ENCODE measurements at regions not wholly inside any gene's neighbourhood (a gene's known extent, or its start where the extent isn't known, plus 50 kb on each side); places are given as distances from the start of the nearest gene placed in this dataset.
"Not testable (repeated sequence)": the region's sequence is repeated elsewhere in the genome, so short reads cannot be mapped to it uniquely, and the experiment has no call there.

DNA sequence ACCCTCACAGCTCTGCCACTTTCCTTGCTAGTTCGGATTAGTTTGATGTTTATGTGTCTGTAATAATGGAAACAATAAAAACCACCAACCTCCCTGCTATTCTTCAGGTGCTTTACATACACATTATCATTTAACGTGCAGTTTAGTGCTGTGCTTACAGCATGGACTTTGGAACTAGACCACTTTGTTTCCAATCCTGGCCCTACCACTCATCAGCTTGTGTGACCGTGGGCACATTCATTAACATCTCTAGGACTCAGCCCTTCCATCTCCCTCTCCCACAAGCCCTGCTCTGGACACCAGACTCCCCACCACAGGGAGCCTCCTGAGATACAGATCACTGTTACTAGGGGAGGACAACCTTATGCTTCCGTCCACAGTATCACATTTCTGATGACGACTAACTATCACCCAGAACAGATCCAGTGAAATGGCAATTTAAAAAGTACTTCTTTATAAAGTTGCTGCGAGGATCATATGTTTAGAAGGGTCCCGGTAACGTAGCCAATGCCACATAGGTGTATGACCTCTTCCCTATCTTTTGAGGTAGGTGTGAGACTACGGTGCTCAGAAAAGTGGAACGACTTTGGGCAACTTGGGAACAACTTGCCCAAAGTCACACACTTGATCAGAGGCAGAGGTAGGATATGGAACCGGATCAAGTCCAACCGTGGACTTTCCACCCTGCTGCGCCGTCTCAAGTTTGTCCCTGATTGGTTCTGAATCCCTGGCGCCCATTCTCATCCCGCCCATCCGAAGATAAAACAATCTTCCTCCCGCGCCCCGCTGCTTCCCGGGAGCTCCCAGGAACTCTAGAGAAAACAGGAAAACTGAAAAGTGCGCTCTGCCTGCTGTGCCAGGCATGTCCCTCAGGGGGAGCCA lies 132.4 kb upstream of the NIPBL start:
- peak overlapping the region; percentile 51 to 80 (median 61) for H3K9ac ChIP-seq (ENCODE audit: low read length in 3 of 3)
- H3K4me1 ChIP-seq (ENCODE audit: control insufficient read depth in 2 of 3, insufficient read depth in 2 of 3, low read depth in 1 of 3, low read length in 3 of 3) = peaks cover 3 to 12% (median 8%) of the 10 kb centered on the region in 3 donors
- H3K4me3 ChIP-seq (ENCODE audit: low read length in 3 of 3) = peak overlapping the region; percentile 73 to 89 (median 88)
- no peaks in the 10 kb centered on the region for H3K36me3 ChIP-seq (ENCODE audit: control insufficient read depth in 2 of 3, insufficient read depth in 3 of 3, low read length in 3 of 3)
- FAIRE-seq = no peak
- H3K27ac ChIP-seq (ENCODE audit: low read depth in 2 of 2, low read length in 2 of 2) = peak overlapping the region; percentile 85
- H3K9me3 ChIP-seq (ENCODE audit: control insufficient read depth in 2 of 3, insufficient read depth in 1 of 3, low read length in 3 of 3) = no peaks in the 10 kb centered on the region
- TF ChIP-seq, protein P1, sequence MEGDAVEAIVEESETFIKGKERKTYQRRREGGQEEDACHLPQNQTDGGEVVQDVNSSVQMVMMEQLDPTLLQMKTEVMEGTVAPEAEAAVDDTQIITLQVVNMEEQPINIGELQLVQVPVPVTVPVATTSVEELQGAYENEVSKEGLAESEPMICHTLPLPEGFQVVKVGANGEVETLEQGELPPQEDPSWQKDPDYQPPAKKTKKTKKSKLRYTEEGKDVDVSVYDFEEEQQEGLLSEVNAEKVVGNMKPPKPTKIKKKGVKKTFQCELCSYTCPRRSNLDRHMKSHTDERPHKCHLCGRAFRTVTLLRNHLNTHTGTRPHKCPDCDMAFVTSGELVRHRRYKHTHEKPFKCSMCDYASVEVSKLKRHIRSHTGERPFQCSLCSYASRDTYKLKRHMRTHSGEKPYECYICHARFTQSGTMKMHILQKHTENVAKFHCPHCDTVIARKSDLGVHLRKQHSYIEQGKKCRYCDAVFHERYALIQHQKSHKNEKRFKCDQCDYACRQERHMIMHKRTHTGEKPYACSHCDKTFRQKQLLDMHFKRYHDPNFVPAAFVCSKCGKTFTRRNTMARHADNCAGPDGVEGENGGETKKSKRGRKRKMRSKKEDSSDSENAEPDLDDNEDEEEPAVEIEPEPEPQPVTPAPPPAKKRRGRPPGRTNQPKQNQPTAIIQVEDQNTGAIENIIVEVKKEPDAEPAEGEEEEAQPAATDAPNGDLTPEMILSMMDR (IDR thresholded peaks at IDR 0.05; ENCODE audit: borderline replicate concordance, extremely low read depth, insufficient read depth) = peak; percentile 53
- no peaks in the 10 kb centered on the region for H3K27me3 ChIP-seq (ENCODE audit: control insufficient read depth, insufficient read depth, low read length)
- DNase-seq = peak in 4 of 5 donors; percentile 35 to 91 (median 74)
- intact Hi-C loops (cut with DNase I) = no loop called here

DNA sequence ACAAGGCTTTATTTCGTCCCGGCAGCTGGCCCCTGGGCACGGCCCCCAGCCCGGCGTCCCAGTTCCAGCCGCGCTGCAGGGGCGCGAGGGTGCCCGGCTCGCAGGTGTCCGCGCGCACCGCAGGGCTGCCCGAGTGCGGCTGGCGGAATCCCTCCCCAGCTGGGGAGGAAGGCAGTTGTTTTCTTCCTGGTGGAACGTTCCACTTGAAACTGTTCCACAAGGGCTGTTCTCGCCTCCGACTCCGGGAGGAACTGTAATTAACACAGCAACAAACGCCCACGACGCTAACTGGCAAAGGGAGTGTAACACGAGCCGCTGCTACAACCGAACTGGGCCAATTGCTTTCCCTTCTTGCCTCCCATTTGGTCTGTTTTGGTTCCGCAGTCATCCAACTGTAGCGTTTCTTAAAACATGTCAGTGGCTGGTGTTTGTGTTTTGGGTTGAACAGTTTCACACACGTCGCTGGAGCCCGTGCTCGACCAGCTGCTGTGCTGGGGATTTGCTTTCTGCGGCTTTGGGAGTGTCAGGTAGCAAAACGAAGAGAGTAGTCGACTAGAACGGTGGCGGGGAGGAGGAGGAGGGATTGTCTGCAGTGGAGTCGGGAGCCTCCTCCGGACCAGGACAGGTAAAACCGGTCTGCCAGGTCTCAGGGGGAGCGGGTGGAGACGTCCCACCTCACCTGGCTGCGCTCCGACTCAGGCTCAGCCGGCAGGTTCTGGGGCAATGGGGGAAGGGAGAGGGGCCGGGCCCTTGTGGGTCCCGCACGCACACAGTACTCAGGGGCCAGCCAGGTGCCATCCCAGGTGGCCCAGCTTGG lies 131.6 kb upstream of the NIPBL start:
- Histone ChIP-seq H3K4me3 (ENCODE audit: low read length in 3 of 3) (peak overlapping the region; percentile 78 to 89 (median 88)), H3K4me1 (ENCODE audit: control insufficient read depth in 2 of 3, insufficient read depth in 2 of 3, low read depth in 1 of 3, low read length in 3 of 3) (peaks cover 3 to 12% (median 8%) of the 10 kb centered on the region in 3 donors), H3K27ac (ENCODE audit: low read depth in 2 of 2, low read length in 2 of 2) (peak overlapping the region; percentile 85), H3K36me3 (ENCODE audit: control insufficient read depth in 2 of 3, insufficient read depth in 3 of 3, low read length in 3 of 3) (no peaks in the 10 kb centered on the region), H3K9me3 (ENCODE audit: control insufficient read depth in 2 of 3, insufficient read depth in 1 of 3, low read length in 3 of 3) (no peaks in the 10 kb centered on the region), H3K27me3 (ENCODE audit: control insufficient read depth, insufficient read depth, low read length) (no peaks in the 10 kb centered on the region), H3K9ac (ENCODE audit: low read length in 3 of 3) (peak overlapping the region; percentile 43 to 80 (median 72))
- FAIRE-seq = no peak
- intact Hi-C loops (cut with DNase I) = no loop called here
- TF ChIP-seq, protein P1 (IDR thresholded peaks at IDR 0.05; ENCODE audit: borderline replicate concordance, extremely low read depth, insufficient read depth) = no peak
- peak; percentile 94 to 97 (median 95) for DNase-seq

DNA sequence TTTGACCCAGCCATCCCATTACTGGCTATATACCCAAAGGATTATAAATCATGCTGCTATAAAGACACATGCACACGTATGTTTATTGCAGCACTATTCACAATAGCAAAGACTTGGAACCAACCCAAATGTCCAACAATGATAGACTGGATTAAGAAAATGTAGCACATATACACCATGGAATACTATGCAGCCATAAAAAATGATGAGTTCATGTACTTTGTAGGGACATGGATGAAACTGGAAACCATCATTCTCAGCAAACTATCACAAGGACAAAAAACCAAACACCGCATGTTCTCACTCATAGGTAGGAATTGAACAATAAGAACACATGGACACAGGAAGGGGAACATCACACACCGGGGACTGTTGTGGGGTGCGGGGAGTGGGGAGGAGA lies 128.8 kb upstream of the NIPBL start:
- H3K27me3 ChIP-seq (ENCODE audit: control insufficient read depth, insufficient read depth, low read length); H3K9ac ChIP-seq (ENCODE audit: low read length in 3 of 3); FAIRE-seq; H3K4me3 ChIP-seq (ENCODE audit: low read length in 3 of 3); intact Hi-C loops (cut with DNase I); H3K36me3 ChIP-seq (ENCODE audit: control insufficient read depth in 2 of 3, insufficient read depth in 3 of 3, low read length in 3 of 3); H3K9me3 ChIP-seq (ENCODE audit: control insufficient read depth in 2 of 3, insufficient read depth in 1 of 3, low read length in 3 of 3); H3K27ac ChIP-seq (ENCODE audit: low read depth in 2 of 2, low read length in 2 of 2); DNase-seq: not testable (repeated sequence)
- peaks cover 3 to 12% (median 8%) of the 10 kb centered on the region in 3 donors for H3K4me1 ChIP-seq (ENCODE audit: control insufficient read depth in 2 of 3, insufficient read depth in 2 of 3, low read depth in 1 of 3, low read length in 3 of 3)

DNA sequence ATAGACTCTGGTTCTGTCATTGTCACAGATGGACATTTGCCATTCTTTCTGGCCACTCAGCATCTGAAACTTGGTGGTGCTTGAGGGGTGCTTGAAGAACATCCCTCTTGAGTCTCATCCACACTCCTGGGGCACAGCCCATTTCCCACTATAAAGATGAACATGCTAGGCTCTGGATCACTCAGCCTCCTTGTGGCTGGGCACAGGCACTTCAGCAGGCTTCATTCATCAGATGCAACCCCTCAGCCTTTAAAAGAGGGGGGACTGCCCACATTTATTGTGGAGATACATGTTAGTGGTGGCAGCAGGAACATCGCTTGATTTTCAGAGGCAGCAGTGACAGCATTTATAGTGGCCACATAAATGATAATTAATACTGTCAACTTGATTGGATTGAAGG lies 124.7 kb upstream of the NIPBL start:
- H3K36me3 ChIP-seq (ENCODE audit: control insufficient read depth in 2 of 3, insufficient read depth in 3 of 3, low read length in 3 of 3) = no peaks in the 10 kb centered on the region
- TF ChIP-seq, protein P1 (IDR thresholded peaks at IDR 0.05; ENCODE audit: borderline replicate concordance, extremely low read depth, insufficient read depth) = no peak
- no peak for DNase-seq
- H3K9ac ChIP-seq (ENCODE audit: low read length in 3 of 3) = no peak overlapping the region
- no peak overlapping the region for H3K4me3 ChIP-seq (ENCODE audit: low read length in 3 of 3)
- no peaks in the 10 kb centered on the region for H3K27me3 ChIP-seq (ENCODE audit: control insufficient read depth, insufficient read depth, low read length)
- H3K4me1 ChIP-seq (ENCODE audit: control insufficient read depth in 2 of 3, insufficient read depth in 2 of 3, low read depth in 1 of 3, low read length in 3 of 3) = no peaks in the 10 kb centered on the region
- no peak overlapping the region for H3K27ac ChIP-seq (ENCODE audit: low read depth in 2 of 2, low read length in 2 of 2)
- intact Hi-C loops (cut with DNase I) = no loop called here
- no peaks in the 10 kb centered on the region for H3K9me3 ChIP-seq (ENCODE audit: control insufficient read depth in 2 of 3, insufficient read depth in 1 of 3, low read length in 3 of 3)
- FAIRE-seq = no peak
